Activated T-cell treated with anti-CD3 and anti-CD28 coated beads, Interleukin-2, amount 50 U/mL, for 72 hours (primary cell): ENCODE measurements at regions not wholly inside any gene's neighbourhood (a gene's known extent, or its start where the extent isn't known, plus 50 kb on each side); places are given as distances from the start of the nearest gene placed in this dataset.
"Not testable (repeated sequence)": the region's sequence is repeated elsewhere in the genome, so short reads cannot be mapped to it uniquely, and the experiment has no call there.

Source experiments
- ATAC-seq, 2 donors: fragments of 150-1000 bp; cut with Tn5 transposase; replicated peaks in 1 of 2; 2 replicates each; pipeline ENCODE4 v1.10.0; 2021; ENCODE audit warnings: moderate library complexity in 2 of 2, mild to moderate bottlenecking in 1 of 2
- DNase-seq, 2 donors: peaks; one replicate each; pipeline ENCODE4 v3.0.0; 2021 to 2022; ENCODE audit warnings: mixed read lengths in 1 of 2
- H3K27ac Mint-ChIP-seq: one replicate; pipeline ENCODE4 v1.8.0; 2022; ENCODE audit warnings: mild to moderate bottlenecking, moderate library complexity, mixed read lengths
- H3K27me3 Mint-ChIP-seq: one replicate; pipeline ENCODE4 v1.8.0; 2022; ENCODE audit warnings: low read depth, mixed read lengths
- H3K36me3 Mint-ChIP-seq, 2 donors: one replicate each; pipeline ENCODE4 v1.8.0; 2022; ENCODE audit warnings: mixed read lengths in 2 of 2, mild to moderate bottlenecking in 1 of 2; ENCODE audit not compliant: insufficient read depth in 2 of 2
- H3K4me1 Mint-ChIP-seq: one replicate; pipeline ENCODE4 v1.8.0; 2022; ENCODE audit warnings: low read depth, mixed read lengths
- H3K4me3 Mint-ChIP-seq, 2 donors: one replicate each; pipeline ENCODE4 v1.8.0; 2022; ENCODE audit warnings: mild to moderate bottlenecking in 2 of 2, mixed read lengths in 2 of 2, moderate library complexity in 2 of 2
- H3K9me3 Mint-ChIP-seq, 2 donors: one replicate each; pipeline ENCODE4 v1.8.0; 2022; ENCODE audit warnings: mixed read lengths in 2 of 2

DNA sequence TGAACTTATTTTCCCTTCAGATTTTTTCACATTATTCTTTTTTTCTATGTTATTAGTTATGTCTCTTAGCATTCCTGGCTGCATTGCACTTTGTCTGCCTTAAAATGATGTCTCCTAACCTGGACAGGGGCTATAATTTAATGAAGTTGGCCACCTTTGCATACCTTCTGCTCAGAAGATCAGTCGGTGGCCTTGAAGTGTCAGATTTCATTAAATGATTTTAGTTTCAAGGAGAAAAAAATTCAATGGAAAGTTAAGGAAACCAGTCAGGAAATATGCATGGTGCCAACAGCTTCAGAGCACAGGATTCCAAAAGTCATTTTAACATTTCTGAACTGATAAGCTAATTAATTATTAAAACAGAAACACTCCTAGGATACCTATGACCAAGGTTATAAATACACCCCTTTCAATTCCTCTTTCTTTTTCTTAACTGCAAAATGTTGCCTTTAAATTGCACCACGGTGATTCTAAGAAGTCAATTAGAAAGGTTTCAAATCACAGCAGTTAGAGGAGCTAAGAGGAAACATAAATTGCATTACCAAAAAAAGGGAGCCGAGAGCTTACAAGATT, 533.4 kb downstream of the KCNJ2 start:
- Mint-ChIP-seq H3K9me3 (no peaks in the 10 kb centered on the region), H3K4me3 (no peak overlapping the region), H3K36me3 (no peaks in the 10 kb centered on the region), H3K27ac (no peak overlapping the region), H3K4me1 (no peaks in the 10 kb centered on the region), H3K27me3 (no peaks in the 10 kb centered on the region)
- DNase-seq, result no peak
- no peak for ATAC-seq

GRCh38 chr17:70709596-70709995, 540.3 kb downstream of the KCNJ2 start:
- Mint-ChIP-seq H3K36me3 (peaks cover 0 to 1% of the 10 kb centered on the region in 2 donors), H3K4me1 (no peaks in the 10 kb centered on the region), H3K27ac (no peak overlapping the region), H3K9me3 (peaks cover 0 to 2% of the 10 kb centered on the region in 2 donors), H3K4me3 (no peak overlapping the region), H3K27me3 (no peaks in the 10 kb centered on the region)
- ATAC-seq, result no peak
- DNase-seq, result no peak

DNA sequence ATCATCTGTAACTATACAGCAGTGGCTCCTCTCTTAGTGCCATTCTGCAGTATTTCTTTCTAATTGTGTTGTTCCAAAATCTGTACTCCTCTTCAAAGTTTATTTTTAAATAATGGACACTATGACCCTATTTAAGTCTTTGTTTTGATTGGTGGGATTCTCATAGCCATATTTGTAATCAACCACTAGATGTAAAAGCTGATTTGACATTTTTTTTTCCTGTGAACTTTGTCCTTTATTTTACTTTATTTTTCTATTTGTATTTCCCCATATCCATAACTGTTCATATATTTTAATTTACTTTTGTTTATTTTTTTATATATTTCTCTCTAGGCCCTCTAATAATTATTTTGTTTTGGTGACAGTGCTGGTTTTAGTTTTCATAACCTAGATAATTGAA, 544.4 kb downstream of the KCNJ2 start:
- no peak for ATAC-seq
- Mint-ChIP-seq H3K27ac (no peak overlapping the region), H3K4me1 (no peaks in the 10 kb centered on the region), H3K4me3 (no peak overlapping the region), H3K27me3 (no peaks in the 10 kb centered on the region), H3K9me3 (peaks cover 0 to 2% of the 10 kb centered on the region in 2 donors), H3K36me3 (peaks cover 0 to 1% of the 10 kb centered on the region in 2 donors)
- DNase-seq, result no peak

GRCh38 chr17:70716551-70716950, 547.2 kb downstream of the KCNJ2 start:
- H3K4me1 Mint-ChIP-seq, result no peaks in the 10 kb centered on the region
- peaks cover 0 to 1% of the 10 kb centered on the region in 2 donors for H3K36me3 Mint-ChIP-seq
- peaks cover 0 to 3% of the 10 kb centered on the region in 2 donors for H3K9me3 Mint-ChIP-seq
- H3K4me3 Mint-ChIP-seq, result no peak overlapping the region
- H3K27ac Mint-ChIP-seq, result no peak overlapping the region
- DNase-seq, result no peak
- no peaks in the 10 kb centered on the region for H3K27me3 Mint-ChIP-seq
- no peak for ATAC-seq

DNA sequence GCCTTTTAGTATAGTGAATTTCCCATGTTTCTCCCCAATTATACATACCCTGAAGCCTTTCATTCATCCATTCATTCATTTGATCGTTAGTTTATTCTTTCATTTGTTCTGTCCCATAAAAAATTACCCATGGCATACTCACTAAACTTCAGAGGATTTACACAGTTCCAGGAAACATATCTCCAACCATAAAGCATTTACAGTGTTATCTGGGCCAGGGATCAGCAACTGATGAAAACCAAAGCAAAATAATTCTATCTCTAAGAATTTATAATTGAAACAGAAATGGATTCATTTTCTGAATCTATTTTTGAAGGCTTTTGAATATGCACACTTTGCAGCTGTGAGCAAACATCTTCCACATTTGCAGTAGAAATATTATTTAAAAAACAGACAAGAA, 547.7 kb downstream of the KCNJ2 start:
- Mint-ChIP-seq H3K4me1 (no peaks in the 10 kb centered on the region), H3K4me3 (no peak overlapping the region), H3K36me3 (peaks cover 0 to 1% of the 10 kb centered on the region in 2 donors), H3K27me3 (no peaks in the 10 kb centered on the region), H3K27ac (no peak overlapping the region), H3K9me3 (peaks cover 2 to 3% of the 10 kb centered on the region in 2 donors)
- DNase-seq (no peak), ATAC-seq (no peak)

- H3K27me3 Mint-ChIP-seq, result no peaks in the 10 kb centered on the region
- H3K27ac Mint-ChIP-seq, result no peak overlapping the region
- no peaks in the 10 kb centered on the region for H3K9me3 Mint-ChIP-seq
- H3K4me3 Mint-ChIP-seq, result no peak overlapping the region
- ATAC-seq (no peak), DNase-seq (no peak)
- no peaks in the 10 kb centered on the region for H3K36me3 Mint-ChIP-seq
- H3K4me1 Mint-ChIP-seq, result no peaks in the 10 kb centered on the region
Measured at GRCh38 chr17:70736375-70736957, 567.1 kb downstream of the KCNJ2 start.

DNA sequence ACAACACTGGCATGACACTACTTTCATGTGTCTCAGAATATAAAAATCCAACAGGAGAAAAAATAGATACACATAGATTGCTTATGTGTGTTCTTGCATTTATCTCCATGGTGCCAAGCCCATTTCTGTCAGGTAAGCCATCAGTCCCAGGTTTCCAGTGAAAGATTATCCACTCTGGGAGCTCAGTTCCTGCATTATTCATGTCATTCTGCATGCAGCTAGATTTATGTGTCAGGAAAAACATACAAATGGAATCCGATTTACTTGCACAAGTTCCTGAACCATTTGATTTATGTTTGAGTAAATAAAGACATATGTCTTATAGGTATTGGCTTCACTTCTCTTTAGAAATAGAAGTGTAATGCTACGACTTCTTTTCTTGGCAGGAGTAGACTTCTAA, 569.7 kb downstream of the KCNJ2 start:
- Mint-ChIP-seq H3K9me3 (no peaks in the 10 kb centered on the region), H3K27ac (no peak overlapping the region), H3K4me3 (no peak overlapping the region), H3K36me3 (peaks cover 0 to 1% of the 10 kb centered on the region in 2 donors), H3K27me3 (no peaks in the 10 kb centered on the region), H3K4me1 (no peaks in the 10 kb centered on the region)
- DNase-seq (no peak), ATAC-seq (no peak)

- H3K36me3 Mint-ChIP-seq, H3K9me3 Mint-ChIP-seq, H3K4me1 Mint-ChIP-seq, H3K27ac Mint-ChIP-seq, H3K4me3 Mint-ChIP-seq, ATAC-seq, H3K27me3 Mint-ChIP-seq, DNase-seq: not testable (repeated sequence)
Measured at GRCh38 chr17:70746574-70746973, 577.2 kb downstream of the KCNJ2 start.

DNA sequence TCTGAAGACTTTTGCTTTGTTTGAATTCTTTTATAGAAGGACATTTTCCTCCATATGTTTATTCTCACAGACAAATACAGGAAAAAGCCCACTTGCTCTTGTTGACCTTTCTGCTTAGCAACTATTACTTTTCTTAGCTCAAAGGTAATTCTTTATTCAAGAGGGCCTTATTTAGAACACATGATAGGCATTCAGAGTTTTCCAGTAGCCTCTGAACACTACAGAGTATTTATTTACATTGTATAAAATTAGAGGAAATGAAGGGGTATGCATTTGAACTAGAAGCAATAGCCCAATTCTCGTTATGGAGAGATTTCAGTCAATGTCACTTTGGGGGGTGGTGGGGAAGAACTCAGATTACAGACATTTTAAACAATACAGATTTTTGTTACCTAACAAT, 581.7 kb downstream of the KCNJ2 start:
- DNase-seq (no peak), ATAC-seq (no peak)
- Mint-ChIP-seq H3K36me3 (no peaks in the 10 kb centered on the region), H3K4me3 (no peak overlapping the region), H3K4me1 (no peaks in the 10 kb centered on the region), H3K9me3 (peaks cover 0 to 4% of the 10 kb centered on the region in 2 donors), H3K27ac (no peak overlapping the region), H3K27me3 (no peaks in the 10 kb centered on the region)

DNA sequence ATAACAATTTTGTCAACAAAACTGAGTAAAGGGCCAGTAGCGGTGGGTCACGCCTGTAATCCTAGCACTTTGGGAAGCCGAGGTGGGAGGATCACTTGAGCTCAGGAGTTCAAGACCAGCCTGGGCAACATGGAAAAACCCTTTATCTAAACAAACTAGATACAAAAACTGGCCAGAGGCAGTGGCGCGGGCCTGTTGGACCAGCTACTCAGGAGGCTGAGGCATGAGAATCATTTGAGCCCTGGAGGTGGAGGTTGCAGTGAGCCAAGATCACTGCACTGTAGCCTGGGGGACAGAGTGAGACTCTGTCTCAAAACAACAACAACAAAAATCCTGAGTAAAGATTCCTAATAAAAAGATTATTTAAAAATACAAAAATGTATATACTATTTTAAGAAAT, 583.1 kb downstream of the KCNJ2 start:
- H3K27me3 Mint-ChIP-seq, DNase-seq, H3K4me1 Mint-ChIP-seq, H3K9me3 Mint-ChIP-seq, H3K36me3 Mint-ChIP-seq, H3K27ac Mint-ChIP-seq, ATAC-seq, H3K4me3 Mint-ChIP-seq: not testable (repeated sequence)

- Mint-ChIP-seq H3K9me3 (peaks cover 0 to 2% of the 10 kb centered on the region in 2 donors), H3K27ac (no peak overlapping the region), H3K36me3 (no peaks in the 10 kb centered on the region), H3K4me1 (no peaks in the 10 kb centered on the region), H3K27me3 (no peaks in the 10 kb centered on the region), H3K4me3 (no peak overlapping the region)
- ATAC-seq (no peak), DNase-seq (no peak)
Measured at GRCh38 chr17:70752966-70753467, 583.7 kb downstream of the KCNJ2 start.

DNA sequence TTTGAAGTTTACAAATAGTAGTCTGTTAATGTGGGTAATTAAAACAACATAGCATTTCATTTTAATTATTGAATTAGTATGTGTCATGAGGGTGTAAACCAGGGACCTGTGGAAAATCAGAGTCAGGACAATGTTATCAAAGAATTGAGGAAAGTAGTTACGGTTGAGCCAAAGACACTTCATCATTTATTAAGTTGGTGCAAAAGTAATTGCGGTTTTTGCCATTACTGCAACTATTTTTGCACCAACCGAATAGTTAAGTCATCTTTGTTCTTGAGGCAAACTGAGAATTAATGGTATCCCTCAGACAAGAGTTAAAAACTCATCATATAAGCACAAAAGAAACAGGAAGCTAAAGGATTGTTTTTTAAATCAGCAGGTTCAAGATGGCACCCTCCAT, 593.7 kb downstream of the KCNJ2 start:
- no peaks in the 10 kb centered on the region for H3K36me3 Mint-ChIP-seq
- DNase-seq, result no peak
- peaks cover 0 to 1% of the 10 kb centered on the region in 2 donors for H3K9me3 Mint-ChIP-seq
- ATAC-seq, result no peak
- no peak overlapping the region for H3K4me3 Mint-ChIP-seq
- H3K4me1 Mint-ChIP-seq, result no peaks in the 10 kb centered on the region
- H3K27me3 Mint-ChIP-seq, result no peaks in the 10 kb centered on the region
- H3K27ac Mint-ChIP-seq, result no peak overlapping the region

- H3K36me3 Mint-ChIP-seq, result no peaks in the 10 kb centered on the region
- no peak for ATAC-seq
- H3K4me1 Mint-ChIP-seq, result no peaks in the 10 kb centered on the region
- H3K27me3 Mint-ChIP-seq, result no peaks in the 10 kb centered on the region
- H3K27ac Mint-ChIP-seq, result no peak overlapping the region
- peaks cover 0 to 1% of the 10 kb centered on the region in 2 donors for H3K9me3 Mint-ChIP-seq
- DNase-seq, result no peak
- H3K4me3 Mint-ChIP-seq, result no peak overlapping the region
Measured at GRCh38 chr17:70767102-70767701, 597.9 kb downstream of the KCNJ2 start.

GRCh38 chr17:70769956-70770355, 600.6 kb downstream of the KCNJ2 start:
- Mint-ChIP-seq H3K27me3 (no peaks in the 10 kb centered on the region), H3K9me3 (no peaks in the 10 kb centered on the region), H3K4me3 (no peak overlapping the region), H3K4me1 (no peaks in the 10 kb centered on the region), H3K27ac (no peak overlapping the region), H3K36me3 (no peaks in the 10 kb centered on the region)
- ATAC-seq (no peak), DNase-seq (no peak)
